Keratinocyte (primary cell): ENCODE measurements at regions not wholly inside any gene's neighbourhood (a gene's known extent, or its start where the extent isn't known, plus 50 kb on each side); places are given as distances from the start of the nearest gene placed in this dataset.

Experiments
- DNase-seq: peaks from one replicate; pipeline ENCODE4 v3.0.0-alpha.2; 2011; ENCODE audit warnings: low read depth, missing footprints, low spot score
- FAIRE-seq: peaks from 2 replicates; lab custom pipeline; 2011; peaks lifted over from hg19 to GRCh38; lab: Jason Lieb, UNC
- H2AFZ ChIP-seq: 2 replicates; pipeline ENCODE4 v1.6.0; 2012; ENCODE audit warnings: low read length, control low read depth, inconsistent platforms; ENCODE audit not compliant: control insufficient read depth
- H3K27ac ChIP-seq: 2 replicates; pipeline ENCODE4 v1.5.1; 2011; ENCODE audit warnings: low read length; ENCODE audit not compliant: control insufficient read depth, insufficient read depth
- H3K27me3 ChIP-seq: 3 replicates; pipeline ENCODE4 v1.6.0; 2011; ENCODE audit warnings: low read length; ENCODE audit not compliant: control insufficient read depth, insufficient read depth; ENCODE audit errors: extremely low read depth
- H3K36me3 ChIP-seq, 2 experiments: 2 replicates in 1 of 2; 3 replicates in 1 of 2; pipeline ENCODE4 v1.5.1; 2011; ENCODE audit warnings: low read length in 2 of 2, mild to moderate bottlenecking in 1 of 2; ENCODE audit not compliant: control insufficient read depth in 2 of 2, insufficient read depth in 2 of 2; ENCODE audit errors: extremely low read depth in 1 of 2
- H3K4me1 ChIP-seq: 3 replicates; pipeline ENCODE4 v1.5.1; 2011; ENCODE audit warnings: low read length; ENCODE audit not compliant: control insufficient read depth, insufficient read depth; ENCODE audit errors: extremely low read depth
- H3K4me2 ChIP-seq: 3 replicates; pipeline ENCODE4 v1.6.0; 2011; ENCODE audit warnings: low read depth, low read length; ENCODE audit not compliant: control insufficient read depth, insufficient read depth; ENCODE audit errors: extremely low read depth
- H3K4me3 ChIP-seq, 3 experiments: fragments of 200-600 bp in 1 of 3; sonication (generic) in 1 of 3; 2 replicates in 2 of 3; 3 replicates in 1 of 3; pipeline ENCODE4 v1.5.1; 2011 to 2016; ENCODE audit warnings: low read length in 3 of 3, mild to moderate bottlenecking in 3 of 3, control low read depth in 2 of 3, inconsistent platforms in 1 of 3, low read depth in 1 of 3, mixed read lengths in 1 of 3, mixed run types in 1 of 3, moderate library complexity in 1 of 3; ENCODE audit not compliant: control insufficient read depth in 2 of 3, insufficient read depth in 2 of 3; ENCODE audit errors: extremely low read depth in 1 of 3
- H3K79me2 ChIP-seq: 2 replicates; pipeline ENCODE4 v1.6.0; 2012; ENCODE audit warnings: low read length; ENCODE audit not compliant: control insufficient read depth, insufficient read depth
- H3K9ac ChIP-seq: 3 replicates; pipeline ENCODE4 v1.6.0; 2011; ENCODE audit warnings: low read length; ENCODE audit not compliant: control insufficient read depth, insufficient read depth; ENCODE audit errors: extremely low read depth
- H3K9me1 ChIP-seq: 3 replicates; pipeline ENCODE4 v1.6.0; 2011; ENCODE audit warnings: low read length; ENCODE audit not compliant: control insufficient read depth, insufficient read depth; ENCODE audit errors: extremely low read depth
- H3K9me3 ChIP-seq: 2 replicates; pipeline ENCODE4 v1.5.1; 2012; ENCODE audit warnings: low read depth, low read length; ENCODE audit not compliant: control insufficient read depth
- H4K20me1 ChIP-seq: 3 replicates; pipeline ENCODE4 v1.6.0; 2011; ENCODE audit warnings: low read length; ENCODE audit not compliant: control insufficient read depth, insufficient read depth; ENCODE audit errors: extremely low read depth
- EZH2 ChIP-seq: IDR thresholded peaks from one replicate; pipeline ENCODE4 v1.6.1; 2012; ENCODE audit warnings: inconsistent platforms, mild to moderate bottlenecking, low read length, moderate library complexity
- dilution Hi-C: fragments of 300-500 bp; cut with MboI; formaldehyde crosslinking; loops from one replicate; pipeline ENCODE4 v1.7.0; 2020; ENCODE audit warnings: low sequenced_read_pairs; ENCODE audit not compliant: extremely low pct_ligation_motif_present
- TF ChIP-seq, protein P1 (sequence below), 3 experiments: IDR thresholded peaks in 1 of 3; conservative IDR thresholded peaks in 1 of 3; optimal IDR thresholded peaks in 1 of 3; 2 replicates in 2 of 3; 3 replicates in 1 of 3; pipeline versions ENCODE3 to v1.5.1; 2011; ENCODE audit warnings: low read length in 3 of 3, mild to moderate bottlenecking in 3 of 3, moderate library complexity in 2 of 3, control low read depth in 1 of 3, inconsistent platforms in 1 of 3; ENCODE audit not compliant: insufficient read depth in 2 of 3; ENCODE audit errors: extremely low read depth in 1 of 3

DNA sequence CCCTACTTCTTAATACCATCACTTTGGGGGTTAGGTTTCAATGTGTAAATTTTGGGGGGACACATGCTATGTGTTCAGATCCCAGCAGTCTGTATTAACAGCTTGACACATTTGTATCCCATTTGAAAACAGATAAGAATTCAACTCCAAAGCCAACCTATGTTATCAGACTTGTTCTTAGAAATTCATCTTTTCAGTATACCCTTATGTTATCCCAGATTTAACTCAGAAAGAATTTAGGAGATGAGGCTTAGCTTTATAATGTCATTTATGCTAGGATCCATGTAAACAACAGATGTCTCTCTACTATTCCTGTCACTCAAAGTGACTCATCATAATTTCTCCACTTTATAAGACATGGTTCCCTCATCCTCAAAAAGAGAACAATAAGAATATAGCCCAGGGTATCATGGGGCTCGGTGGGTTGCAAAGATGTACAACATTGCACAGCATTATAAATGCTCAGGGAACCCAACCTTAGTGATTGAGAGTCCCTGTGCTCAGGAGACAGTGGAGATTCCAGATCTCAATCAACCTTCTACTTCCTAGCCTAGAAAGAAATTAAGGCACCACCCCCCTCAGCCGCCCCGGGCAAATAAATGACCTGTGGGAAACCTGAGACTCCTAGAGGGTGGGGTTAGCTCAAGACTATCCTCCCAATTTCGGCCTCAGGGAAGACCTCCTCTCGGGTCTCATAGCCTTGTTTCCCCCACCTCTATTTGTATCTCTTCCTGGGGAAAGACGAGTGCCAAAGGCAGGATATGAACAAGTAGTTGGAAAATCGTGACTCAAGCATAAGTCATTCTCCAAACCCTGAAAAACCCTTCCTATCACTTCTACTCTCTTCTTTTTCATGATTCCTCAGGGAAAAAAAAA is 265.1 kb upstream of the CAMK1G start:
- FAIRE-seq (peak; percentile 98), DNase-seq (peak; percentile 21)
- dilution Hi-C loops = no loop called here
- H3K9ac ChIP-seq = peak overlapping the region; percentile 43
- H3K27ac ChIP-seq = peak overlapping the region; percentile 75
- peak overlapping the region in 2 of 3 experiments; percentile 17 to 38 for H3K4me3 ChIP-seq
- H3K79me2 ChIP-seq = no peaks in the 10 kb centered on the region
- H3K9me1 ChIP-seq = no peaks in the 10 kb centered on the region
- peaks cover 26% of the 10 kb centered on the region for H3K4me1 ChIP-seq
- H4K20me1 ChIP-seq = no peaks in the 10 kb centered on the region
- peak overlapping the region; percentile 71 for H3K4me2 ChIP-seq
- TF ChIP-seq EZH2 = no peak
- TF ChIP-seq, protein P1, sequence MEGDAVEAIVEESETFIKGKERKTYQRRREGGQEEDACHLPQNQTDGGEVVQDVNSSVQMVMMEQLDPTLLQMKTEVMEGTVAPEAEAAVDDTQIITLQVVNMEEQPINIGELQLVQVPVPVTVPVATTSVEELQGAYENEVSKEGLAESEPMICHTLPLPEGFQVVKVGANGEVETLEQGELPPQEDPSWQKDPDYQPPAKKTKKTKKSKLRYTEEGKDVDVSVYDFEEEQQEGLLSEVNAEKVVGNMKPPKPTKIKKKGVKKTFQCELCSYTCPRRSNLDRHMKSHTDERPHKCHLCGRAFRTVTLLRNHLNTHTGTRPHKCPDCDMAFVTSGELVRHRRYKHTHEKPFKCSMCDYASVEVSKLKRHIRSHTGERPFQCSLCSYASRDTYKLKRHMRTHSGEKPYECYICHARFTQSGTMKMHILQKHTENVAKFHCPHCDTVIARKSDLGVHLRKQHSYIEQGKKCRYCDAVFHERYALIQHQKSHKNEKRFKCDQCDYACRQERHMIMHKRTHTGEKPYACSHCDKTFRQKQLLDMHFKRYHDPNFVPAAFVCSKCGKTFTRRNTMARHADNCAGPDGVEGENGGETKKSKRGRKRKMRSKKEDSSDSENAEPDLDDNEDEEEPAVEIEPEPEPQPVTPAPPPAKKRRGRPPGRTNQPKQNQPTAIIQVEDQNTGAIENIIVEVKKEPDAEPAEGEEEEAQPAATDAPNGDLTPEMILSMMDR (optimal IDR thresholded peaks at IDR 0.05 in 1 of 3, IDR thresholded peaks at IDR 0.05 in 1 of 3, conservative IDR thresholded peaks at IDR 0.05 in 1 of 3; ENCODE audit: extremely low read depth in 1 of 3, insufficient read depth in 2 of 3, low read length in 3 of 3) = no peak
- no peaks in the 10 kb centered on the region for H3K36me3 ChIP-seq
- H3K27me3 ChIP-seq = no peaks in the 10 kb centered on the region
- peak overlapping the region; percentile 29 for H2AFZ ChIP-seq
- no peaks in the 10 kb centered on the region for H3K9me3 ChIP-seq

DNA sequence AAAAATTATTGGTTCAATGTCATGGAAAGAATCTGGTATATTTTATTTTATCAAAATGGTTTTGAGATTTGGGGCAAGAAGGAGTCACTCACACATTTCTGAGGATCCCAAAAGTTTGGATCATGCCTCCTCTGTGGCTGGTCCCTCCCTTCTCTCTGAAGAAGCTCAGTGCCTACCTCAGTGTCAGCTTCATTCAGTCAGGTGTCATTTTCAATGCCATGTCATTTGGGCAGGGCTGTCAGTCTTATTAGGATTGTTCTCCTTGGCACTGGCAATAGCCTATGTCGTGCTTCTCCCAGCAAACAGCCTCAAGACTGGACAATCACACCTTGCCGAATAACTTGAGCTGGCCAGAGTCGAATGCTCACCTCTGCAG is 264.5 kb upstream of the CAMK1G start:
- TF ChIP-seq EZH2 = no peak
- TF ChIP-seq, protein P1 (optimal IDR thresholded peaks at IDR 0.05 in 1 of 3, IDR thresholded peaks at IDR 0.05 in 1 of 3, conservative IDR thresholded peaks at IDR 0.05 in 1 of 3; ENCODE audit: extremely low read depth in 1 of 3, insufficient read depth in 2 of 3, low read length in 3 of 3) = no peak
- Histone ChIP-seq H3K79me2 (no peaks in the 10 kb centered on the region), H3K27me3 (no peaks in the 10 kb centered on the region), H3K4me2 (peak overlapping the region; percentile 71), H3K4me3 (peak overlapping the region in 1 of 3 experiments; percentile 0), H2AFZ (no peak overlapping the region), H3K9ac (peak overlapping the region; percentile 43), H3K4me1 (peaks cover 32% of the 10 kb centered on the region), H4K20me1 (no peaks in the 10 kb centered on the region), H3K27ac (peak overlapping the region; percentile 75), H3K9me1 (no peaks in the 10 kb centered on the region), H3K36me3 (no peaks in the 10 kb centered on the region), H3K9me3 (no peaks in the 10 kb centered on the region)
- no peak for DNase-seq
- dilution Hi-C loops = no loop called here
- FAIRE-seq = no peak
